HG02798 (cell line): ENCODE measurements at regions not wholly inside any gene's neighbourhood (a gene's known extent, or its start where the extent isn't known, plus 50 kb on each side); places are given as distances from the start of the nearest gene placed in this dataset.
"Not testable (repeated sequence)": the region's sequence is repeated elsewhere in the genome, so short reads cannot be mapped to it uniquely, and the experiment has no call there.

Experiments
- ATAC-seq: cut with Tn5 transposase; IDR thresholded peaks from one replicate; pipeline ENCODE4 v1.9.1; 2021; ENCODE audit warnings: mild to moderate bottlenecking; ENCODE audit not compliant: unreplicated experiment, poor library complexity

DNA sequence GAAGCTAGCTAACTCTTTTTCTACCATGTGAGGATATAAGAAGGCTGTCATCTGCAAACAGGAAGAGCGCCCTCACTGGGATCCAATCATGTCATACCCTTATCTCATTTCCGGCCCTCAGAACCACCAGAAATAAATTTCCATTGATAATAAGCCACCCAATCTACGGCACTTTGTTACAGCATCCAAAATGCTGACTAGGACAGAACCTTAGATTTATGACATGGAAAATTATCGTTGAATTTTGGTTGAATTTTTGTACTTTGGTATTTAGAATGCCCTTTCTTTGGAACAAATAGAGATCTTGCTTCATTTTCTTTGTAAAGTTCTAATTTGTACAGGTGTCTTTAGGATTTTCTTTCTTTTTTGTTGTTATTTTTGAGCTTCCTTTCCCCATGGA lies 53.3 kb upstream of the CYLC2 start:
- no peak for ATAC-seq

DNA sequence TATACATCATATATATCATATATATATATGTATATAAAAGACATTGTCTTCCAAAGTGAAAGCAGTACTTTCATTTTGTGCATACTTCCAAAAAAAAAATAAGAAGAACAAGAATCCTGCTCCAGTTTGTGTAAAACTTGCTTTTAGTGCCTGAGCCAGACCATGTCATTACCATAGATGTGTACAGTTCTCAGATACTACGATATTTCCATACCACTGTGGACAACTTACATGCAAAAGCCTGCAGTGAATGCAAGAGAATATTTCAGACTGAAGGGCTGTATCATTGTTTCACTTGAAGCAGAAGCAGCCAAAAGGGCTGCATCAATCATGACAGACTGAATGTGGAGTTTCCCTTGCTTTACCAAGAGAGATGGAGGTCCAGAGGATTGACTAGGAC lies 72.6 kb upstream of the CYLC2 start:
- no peak for ATAC-seq

DNA sequence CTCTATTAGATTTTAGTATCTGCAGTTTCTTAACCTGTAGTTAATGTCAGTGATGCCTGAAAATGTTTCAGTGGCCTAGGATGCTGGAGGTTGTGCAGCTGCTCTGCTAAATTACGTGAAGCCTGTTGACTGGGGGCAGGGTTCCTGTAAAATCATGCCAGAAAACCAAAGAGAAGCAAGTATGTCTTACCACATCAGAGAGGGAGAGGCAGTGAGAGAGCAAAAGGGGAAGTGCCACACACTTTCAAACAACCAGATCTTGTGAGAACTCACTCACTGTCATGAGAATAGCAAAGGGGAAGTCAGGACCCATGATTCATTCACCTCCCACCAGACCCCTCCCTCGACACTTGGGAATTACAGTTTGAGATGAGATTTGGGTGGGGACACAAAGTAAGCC lies 83.9 kb upstream of the CYLC2 start:
- no peak for ATAC-seq

DNA sequence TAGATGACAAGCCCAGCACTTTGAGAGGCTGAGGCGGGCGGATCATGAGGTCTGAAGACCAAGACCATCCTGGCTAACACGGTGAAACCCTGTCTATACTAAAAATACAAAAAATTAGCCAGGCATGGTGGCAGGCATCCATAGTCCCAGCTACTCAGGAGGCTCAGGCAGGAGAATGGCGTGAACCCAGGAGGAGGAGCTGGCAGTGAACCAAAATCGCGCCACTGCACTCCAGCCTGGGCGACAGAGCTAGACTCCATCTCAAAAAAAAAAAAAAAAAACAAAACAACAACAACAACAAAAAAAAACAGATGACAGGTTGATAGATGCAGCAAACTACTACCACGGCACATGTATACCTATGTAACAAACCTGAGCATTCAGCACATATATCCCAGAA lies 89.3 kb upstream of the CYLC2 start:
- ATAC-seq: not testable (repeated sequence)

DNA sequence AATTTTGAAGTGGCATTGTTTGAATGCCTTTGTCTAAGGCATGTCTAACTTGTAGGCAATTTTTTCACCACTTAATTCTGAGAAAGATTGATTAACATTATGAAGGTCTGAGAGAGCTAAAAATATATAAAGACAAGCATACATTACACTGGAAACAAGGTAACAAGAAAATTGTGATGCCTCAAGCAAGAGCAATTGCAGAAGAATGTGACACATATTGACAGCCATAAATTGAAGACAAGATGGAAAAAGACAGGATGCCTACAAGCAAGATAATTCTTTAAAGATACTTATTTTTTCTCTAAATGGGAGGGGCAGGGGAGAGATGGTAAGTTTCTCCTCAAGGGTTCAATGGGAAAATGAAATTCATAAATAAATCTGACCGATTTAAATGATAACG lies 103.1 kb upstream of the CYLC2 start:
- no peak for ATAC-seq

DNA sequence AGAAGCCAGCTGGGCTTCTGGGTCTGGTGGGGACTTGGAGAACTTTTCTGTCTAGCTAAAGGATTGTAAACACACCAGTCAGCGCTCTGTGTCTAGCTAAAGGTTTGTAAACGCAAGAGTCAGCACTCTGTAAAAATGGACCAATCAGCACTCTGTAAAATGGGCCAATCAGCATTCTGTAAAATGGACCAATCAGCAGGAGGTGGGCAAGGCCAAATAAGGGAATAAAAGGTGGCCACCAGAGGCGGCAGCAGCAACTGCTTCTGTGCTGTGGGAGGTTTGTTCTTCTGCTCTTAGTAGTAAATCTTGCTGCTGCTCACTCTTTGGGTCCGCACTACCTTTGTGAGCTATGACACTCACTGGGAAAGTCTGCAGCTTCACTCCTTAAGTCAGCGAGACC lies 106.4 kb upstream of the CYLC2 start:
- ATAC-seq: not testable (repeated sequence)

DNA sequence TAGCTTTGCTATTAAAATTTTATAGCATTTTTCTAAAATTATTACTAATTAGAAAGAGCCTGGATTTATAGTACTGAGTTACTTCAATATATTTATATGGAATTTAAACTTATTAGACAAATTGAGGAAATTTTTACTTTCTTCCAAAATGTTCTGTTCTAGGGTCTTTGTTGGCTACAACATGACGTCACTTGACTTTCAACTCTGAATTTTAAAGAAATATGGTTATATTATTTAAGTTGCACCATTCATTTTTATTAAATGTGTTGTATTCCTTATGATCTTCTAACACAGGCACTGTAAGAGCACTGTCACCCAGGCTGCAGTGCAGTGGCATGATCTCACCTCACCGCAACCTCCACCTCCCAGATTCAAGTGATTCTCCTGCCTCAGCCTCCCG lies 119.4 kb upstream of the CYLC2 start:
- ATAC-seq: no peak

DNA sequence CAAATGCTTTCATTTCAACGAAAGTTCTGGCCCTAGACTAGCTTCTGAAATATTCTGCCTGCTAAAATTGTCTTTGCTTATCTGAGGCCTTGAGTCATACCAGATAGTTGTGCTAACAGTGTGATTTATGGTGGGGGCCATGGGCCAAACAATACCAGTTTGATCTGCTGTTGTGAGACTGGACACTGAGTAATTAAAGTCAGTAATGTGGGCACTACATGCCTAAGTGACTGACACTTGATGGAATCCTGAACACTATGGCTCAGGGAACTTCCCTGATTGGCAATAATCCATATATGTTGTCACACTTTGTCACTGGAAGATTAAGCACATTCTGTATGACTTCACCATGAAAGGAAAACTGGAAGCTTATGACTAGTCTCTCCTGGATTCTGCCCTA lies 127.6 kb upstream of the CYLC2 start:
- ATAC-seq: no peak

DNA sequence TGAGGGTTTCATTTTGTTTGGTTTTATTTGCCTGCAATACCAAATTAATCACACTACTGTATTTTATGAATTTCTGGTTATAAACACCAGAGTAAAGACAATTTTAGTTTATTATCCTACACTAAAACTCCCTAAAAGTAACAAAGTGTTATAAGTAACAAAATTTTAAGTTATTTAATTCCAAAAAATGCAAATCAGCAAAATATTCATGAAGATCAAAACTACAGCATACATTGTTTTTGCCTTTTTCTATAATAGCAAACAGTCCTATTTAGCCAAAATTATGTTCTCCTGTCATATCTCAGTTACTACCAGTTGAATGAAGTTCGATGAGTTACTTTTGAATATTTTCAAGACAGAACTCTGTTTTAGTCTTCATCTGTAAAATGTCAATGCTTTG lies 132.7 kb upstream of the CYLC2 start:
- ATAC-seq: no peak

DNA sequence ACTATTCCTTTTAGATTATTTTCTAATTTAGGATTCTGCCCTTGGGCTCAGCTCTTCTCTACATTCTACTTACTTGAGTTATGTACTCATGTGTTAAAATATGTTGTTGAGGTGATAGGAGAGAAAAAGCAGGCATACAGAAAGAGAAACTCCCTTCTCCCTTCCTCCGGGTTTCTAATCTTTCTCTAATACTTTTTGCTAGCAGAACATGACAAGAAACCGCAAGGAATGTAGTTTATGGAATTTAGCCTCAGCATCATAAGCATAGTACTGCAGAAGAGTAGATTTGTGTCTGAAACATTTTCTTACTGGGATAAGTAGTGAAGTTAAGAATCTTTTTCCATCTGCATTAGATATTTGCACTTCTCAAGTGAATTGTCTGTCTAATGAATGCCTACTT lies 139.5 kb upstream of the CYLC2 start:
- ATAC-seq: no peak

DNA sequence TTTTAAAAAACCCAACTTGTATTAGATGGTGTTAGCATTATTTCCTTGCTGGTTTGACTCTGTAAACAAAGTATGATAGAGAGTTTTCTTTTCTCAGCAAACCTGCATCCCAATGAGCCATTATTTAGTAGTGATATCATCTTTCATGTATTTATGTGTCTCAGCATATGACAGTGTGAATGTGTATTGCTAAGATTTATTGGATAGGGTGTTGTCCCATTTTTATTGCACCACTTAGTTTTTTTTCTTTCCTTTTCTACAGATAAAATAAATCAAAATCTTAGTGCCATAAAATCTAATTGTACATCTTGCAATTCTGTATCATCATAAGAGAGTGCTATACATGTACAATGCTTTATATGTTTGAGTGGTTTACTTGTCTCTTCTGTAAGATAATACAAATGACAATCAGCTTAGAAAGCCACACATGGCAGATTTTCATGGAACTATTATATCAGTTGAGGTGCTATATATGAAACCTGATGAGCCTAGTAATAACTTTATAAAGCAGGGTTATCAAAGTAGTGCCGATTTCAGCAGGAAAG lies 149.2 kb upstream of the CYLC2 start:
- ATAC-seq: no peak

DNA sequence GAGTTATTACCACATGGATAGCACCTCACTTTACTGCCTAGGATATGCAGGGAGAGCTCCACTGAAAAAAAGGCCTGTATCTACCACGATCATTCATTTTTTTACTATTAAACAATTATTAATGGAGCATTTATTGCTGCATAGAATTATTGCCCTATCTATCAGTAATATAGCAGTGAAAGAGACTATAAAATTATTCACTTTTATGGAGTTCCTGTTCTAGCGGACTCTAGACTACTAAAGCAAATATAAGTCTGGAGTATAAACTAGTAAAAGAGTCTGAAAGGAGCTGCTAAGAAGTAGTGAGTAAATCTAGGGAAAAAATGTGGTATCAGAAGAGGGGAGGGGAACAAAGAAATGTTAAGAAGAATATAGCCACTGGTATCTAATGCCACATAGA lies 150.4 kb upstream of the CYLC2 start:
- ATAC-seq: no peak

DNA sequence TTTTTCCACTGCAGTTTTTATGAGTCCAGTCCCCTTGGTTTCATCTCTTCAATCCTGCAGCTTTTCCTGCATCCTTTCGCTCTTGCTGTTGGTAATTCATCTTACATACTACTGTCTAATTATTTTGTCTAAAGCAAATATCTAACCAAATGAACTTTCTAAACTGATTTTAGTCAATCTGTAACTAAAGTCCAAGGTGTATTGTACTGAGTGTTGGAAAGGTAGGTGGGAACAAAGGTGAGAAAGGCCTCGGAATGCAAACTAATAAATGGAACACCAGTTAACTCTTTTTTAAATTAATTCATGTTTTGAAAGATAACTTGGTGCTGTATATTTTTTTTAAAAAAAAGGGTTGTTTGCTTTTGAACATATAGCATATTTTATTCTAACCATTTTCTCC lies 152.7 kb upstream of the CYLC2 start:
- ATAC-seq: no peak

DNA sequence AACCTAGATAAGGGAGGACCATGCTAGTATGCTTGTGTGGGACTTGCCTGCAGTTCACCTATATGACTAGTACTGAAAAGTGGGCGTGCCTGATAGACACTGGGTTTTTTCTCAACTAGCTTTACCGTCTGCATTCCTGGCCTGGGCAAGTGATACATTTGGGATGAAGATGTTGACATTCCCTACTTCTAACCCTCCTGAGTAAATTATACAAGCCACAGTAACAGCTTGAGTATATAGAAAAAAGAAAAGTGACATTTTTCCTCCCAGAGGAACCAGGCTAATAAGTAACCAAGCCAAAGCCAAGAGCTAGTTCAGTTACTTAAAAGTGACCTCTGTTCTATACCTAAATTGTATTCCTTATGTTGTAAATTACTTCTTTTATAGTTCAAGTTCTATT lies 153.8 kb upstream of the CYLC2 start:
- no peak for ATAC-seq

DNA sequence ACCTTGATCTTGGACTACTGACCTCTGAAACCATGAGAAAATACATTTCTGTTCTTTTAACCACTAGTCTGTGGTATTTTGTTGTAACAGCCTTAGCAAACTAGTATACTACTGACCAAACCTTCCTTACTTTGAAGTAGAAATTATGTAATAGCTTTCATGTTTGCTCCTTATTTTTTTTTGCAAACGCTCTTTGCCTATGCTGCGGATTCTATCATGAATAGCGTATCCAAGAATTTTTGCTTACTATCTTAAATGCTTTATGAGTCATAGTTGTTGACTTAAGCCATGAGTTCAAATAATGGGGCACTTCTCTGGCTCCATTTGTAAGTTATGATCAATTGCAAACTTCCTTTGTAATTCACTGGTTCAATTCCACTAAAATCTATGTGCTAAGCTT lies 154.8 kb upstream of the CYLC2 start:
- no peak for ATAC-seq

DNA sequence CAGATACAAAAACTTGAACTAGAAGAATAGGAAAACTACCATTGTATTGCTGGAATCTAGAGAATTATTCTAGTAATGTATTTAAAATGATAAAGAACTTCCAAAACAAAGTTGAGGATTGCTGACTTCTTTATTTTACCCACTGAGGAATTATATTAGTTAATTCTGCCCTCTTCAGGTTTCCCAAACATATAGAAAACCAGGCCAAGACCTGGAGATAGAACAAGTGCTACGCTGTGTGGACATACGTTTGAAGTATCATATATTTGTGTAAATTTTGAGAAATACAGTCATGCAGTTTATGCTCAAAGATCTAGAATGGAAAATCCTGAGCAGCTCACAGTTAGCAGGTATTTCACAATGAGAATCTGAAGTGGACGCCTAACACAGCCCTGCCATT lies 162.3 kb upstream of the CYLC2 start:
- ATAC-seq: no peak

DNA sequence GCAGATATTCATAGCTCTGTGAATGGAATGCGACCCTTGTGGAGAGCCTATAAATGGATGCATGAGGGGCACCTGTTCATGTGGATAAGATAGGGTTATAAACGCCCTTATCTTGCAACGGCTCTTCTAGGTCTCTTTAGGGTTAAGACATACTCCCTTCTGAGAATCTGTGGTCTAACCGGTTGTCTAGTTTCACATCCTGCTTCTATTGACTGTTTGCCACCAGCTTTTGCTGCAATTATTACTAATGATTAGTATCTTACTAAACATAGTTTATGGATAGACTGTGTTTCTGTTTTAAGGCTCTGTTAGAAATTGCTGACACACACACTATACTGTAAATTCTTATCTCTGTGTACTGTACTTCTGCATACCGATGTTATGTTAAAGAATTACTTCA lies 198.9 kb upstream of the CYLC2 start:
- ATAC-seq: no peak

DNA sequence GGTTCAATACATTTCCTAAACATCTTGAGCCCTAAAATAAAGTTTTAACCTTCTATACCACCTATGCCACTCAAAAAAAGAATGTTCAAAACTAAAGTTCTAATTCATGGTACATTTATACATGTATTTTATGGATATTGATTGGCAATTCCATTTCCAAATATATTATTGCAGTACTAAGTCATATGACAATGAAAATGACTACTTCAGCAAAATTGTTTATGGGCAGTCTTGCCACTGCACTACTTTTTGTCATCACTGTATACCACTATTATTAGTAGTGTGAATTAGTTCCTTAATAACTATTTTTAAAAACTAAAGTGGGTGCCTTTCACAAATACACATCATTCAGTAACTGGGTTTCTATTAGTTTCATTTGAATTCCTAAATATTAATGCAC lies 199.6 kb upstream of the CYLC2 start:
- no peak for ATAC-seq

DNA sequence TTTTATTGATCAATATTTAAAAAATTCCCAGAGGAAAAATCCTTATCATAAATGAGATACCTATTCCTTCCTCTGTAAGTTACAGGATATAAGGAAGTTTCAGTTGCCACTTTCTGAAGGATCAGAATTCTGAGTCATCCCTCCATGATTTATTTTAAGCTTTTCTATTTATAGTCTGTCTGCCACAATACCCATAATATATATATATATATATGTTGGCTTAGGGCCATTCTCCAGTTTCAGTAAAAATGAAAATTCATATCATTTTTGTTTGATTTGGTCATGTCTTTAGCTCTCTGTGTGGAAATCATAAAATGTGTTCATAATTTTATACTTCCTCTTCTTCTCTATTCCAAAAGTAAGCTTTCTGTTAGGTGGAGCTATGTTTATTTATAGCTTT lies 215.8 kb upstream of the CYLC2 start:
- ATAC-seq: no peak

DNA sequence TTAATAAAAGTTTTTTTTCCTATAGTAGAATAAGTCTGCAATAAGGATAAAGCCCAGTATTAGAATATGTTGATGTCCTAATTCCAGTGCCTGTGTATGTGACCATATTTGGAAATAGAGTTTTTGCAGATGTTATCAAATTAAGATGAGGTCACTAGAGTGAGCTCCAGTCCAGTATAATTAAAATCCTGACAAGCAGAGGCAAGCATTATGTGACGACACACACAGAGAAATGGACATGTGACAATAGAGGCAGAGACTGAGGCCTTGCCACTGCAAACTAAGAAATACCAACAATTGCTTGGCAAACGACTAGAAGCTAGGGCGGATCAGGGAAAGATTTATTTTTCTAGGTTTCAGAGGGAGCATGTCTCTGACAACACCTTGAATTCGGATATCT lies 216.4 kb upstream of the CYLC2 start:
- ATAC-seq: no peak

DNA sequence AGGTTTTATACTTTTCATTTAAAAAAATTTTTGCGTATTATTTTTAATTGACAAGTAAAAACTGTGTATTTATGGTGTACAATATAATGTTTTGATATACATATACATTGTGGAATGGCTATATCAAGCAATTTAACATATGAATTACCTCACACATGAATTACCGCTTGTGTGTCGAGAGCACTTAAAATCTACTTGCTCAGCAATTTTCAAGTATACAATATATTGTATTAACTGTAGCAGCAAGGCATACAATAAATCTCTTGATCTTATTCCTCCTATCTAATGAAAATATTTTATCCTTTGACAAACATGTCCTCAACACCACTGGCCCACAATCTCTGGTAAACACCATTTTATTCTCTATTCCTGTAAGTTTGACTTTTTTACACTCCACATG lies 224.4 kb upstream of the CYLC2 start:
- ATAC-seq: no peak

DNA sequence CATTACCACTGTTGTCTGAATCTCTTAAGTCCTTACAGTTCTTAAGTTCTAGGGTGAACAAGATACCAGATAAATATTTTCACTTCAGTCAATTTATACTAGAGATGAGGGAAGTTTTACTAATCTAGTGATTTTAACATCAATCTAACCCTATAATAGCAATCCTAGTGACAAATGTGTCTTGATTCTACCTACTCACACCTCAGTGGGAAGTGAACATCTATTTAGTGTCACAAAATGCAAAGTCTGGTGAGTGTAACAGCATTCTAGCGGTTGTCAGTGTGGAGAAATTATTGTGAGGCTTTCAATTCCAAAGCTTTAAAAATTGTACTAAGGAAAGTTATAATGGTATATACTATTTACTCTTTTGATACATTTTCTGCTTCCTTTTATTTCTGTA lies 225.8 kb upstream of the CYLC2 start:
- no peak for ATAC-seq

DNA sequence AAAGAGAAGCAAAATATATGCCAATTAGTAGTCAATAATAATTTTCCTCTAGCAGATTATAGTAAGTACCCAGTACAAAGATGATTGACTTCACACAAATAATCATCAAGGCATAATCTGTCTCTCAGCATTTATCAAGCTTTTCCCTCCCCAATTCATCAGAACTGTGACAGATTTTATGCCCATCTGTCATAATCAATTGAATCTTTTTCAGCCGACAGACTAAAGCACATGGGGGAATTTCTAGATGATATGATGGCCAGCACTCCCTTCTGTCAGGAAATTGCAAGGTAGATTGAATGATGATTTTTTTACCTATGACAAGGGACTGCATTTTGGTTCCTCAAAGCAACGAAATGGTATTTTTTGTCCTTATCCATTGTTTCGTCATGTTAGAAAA lies 227.1 kb upstream of the CYLC2 start:
- ATAC-seq: no peak
